H1 (cell line): ENCODE measurements at regions not wholly inside any gene's neighbourhood (a gene's known extent, or its start where the extent isn't known, plus 50 kb on each side); places are given as distances from the start of the nearest gene placed in this dataset.

Experiments
- CHD2 ChIP-seq: IDR thresholded peaks from 2 replicates; pipeline ENCODE4 v1.6.1; 2012; ENCODE audit warnings: low read length, improper control_type of control experiment
- EP300 ChIP-seq, 2 experiments: IDR thresholded peaks; 1 replicate in 1 of 2; 2 replicates in 1 of 2; pipeline ENCODE4 v1.6.1; 2011 to 2012; ENCODE audit warnings: low read depth in 2 of 2, low read length in 2 of 2, mild to moderate bottlenecking in 2 of 2, borderline replicate concordance in 1 of 2, inconsistent platforms in 1 of 2, moderate library complexity in 1 of 2
- POLR2A ChIP-seq, 2 experiments: IDR thresholded peaks; 1 replicate in 1 of 2; 2 replicates in 1 of 2; pipeline ENCODE4 v1.6.1; 2011; ENCODE audit warnings: low read depth in 2 of 2, low read length in 2 of 2, mild to moderate bottlenecking in 2 of 2; ENCODE audit errors: control extremely low read depth in 1 of 2
- POLR2AphosphoS5 ChIP-seq: IDR thresholded peaks from 2 replicates; pipeline ENCODE4 v1.6.1; 2011; ENCODE audit warnings: low read depth, low read length
- TF ChIP-seq, protein P1 (sequence below), 3 experiments: IDR thresholded peaks; 1 replicate in 2 of 3; 2 replicates in 1 of 3; pipeline versions ENCODE4 v1.5.1 to v1.6.1; 2011; ENCODE audit warnings: low read length in 3 of 3, mild to moderate bottlenecking in 3 of 3, inconsistent platforms in 2 of 3, low read depth in 1 of 3, moderate library complexity in 1 of 3; ENCODE audit not compliant: insufficient read depth in 1 of 3; ENCODE audit errors: control extremely low read depth in 1 of 3

DNA sequence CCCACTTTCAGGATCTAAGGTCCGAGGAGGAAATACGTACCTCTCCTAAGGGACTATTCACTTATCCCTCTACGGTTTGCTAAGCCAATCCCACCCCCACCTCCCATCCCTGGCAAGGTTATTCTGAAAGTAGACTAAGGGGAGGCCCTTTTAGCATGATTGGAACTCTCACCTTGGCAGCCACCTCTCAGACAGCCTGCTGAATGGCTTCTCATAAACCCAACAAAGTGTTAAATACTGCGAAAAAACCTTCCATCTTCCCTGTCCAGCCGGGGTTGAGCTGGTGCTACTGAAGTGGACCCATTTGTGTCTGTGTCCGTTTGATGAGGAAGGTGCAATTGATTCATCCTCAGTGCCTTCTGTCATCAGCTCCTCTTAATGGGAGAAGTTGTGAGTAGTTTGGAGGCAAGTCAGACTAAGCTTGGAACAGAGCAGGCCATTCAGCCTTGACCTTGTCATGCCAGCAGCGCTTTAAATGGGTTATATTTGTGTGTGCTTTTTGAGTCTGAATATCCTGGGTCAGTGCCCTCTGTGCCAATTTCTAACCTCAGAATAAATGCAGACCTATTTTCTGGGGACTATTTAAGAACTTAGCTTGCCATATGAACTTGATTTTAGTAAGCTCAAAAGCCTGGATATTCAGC is 476.3 kb upstream of the ZNF608 start:
- TF ChIP-seq CHD2 (no peak), POLR2A (IDR thresholded peaks at IDR 0.05; ENCODE audit: control extremely low read depth in 1 of 2, low read depth in 2 of 2, low read length in 2 of 2) (no peak), EP300 (IDR thresholded peaks at IDR 0.05; ENCODE audit: borderline replicate concordance in 1 of 2, low read depth in 2 of 2, low read length in 2 of 2) (no peak), POLR2AphosphoS5 (no peak)
- TF ChIP-seq, protein P1, sequence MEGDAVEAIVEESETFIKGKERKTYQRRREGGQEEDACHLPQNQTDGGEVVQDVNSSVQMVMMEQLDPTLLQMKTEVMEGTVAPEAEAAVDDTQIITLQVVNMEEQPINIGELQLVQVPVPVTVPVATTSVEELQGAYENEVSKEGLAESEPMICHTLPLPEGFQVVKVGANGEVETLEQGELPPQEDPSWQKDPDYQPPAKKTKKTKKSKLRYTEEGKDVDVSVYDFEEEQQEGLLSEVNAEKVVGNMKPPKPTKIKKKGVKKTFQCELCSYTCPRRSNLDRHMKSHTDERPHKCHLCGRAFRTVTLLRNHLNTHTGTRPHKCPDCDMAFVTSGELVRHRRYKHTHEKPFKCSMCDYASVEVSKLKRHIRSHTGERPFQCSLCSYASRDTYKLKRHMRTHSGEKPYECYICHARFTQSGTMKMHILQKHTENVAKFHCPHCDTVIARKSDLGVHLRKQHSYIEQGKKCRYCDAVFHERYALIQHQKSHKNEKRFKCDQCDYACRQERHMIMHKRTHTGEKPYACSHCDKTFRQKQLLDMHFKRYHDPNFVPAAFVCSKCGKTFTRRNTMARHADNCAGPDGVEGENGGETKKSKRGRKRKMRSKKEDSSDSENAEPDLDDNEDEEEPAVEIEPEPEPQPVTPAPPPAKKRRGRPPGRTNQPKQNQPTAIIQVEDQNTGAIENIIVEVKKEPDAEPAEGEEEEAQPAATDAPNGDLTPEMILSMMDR (IDR thresholded peaks at IDR 0.05; ENCODE audit: control extremely low read depth in 1 of 3, insufficient read depth in 1 of 3, low read depth in 1 of 3, low read length in 3 of 3) = no peak
